HepG2 (cell line): ENCODE measurements at regions not wholly inside any gene's neighbourhood (a gene's known extent, or its start where the extent isn't known, plus 50 kb on each side); places are given as distances from the start of the nearest gene placed in this dataset.

ENCODE experiments used
- CAMTA2 ChIP-seq: sonication (generic); formaldehyde crosslinking; IDR thresholded peaks from 2 replicates; pipeline ENCODE4 v1.4.0; 2020; ENCODE audit warnings: mild to moderate bottlenecking, missing genetic modification reagents, borderline replicate concordance
- ISL2 ChIP-seq: sonication (generic); formaldehyde crosslinking; IDR thresholded peaks from 2 replicates; pipeline ENCODE4 v1.5.0; 2020; ENCODE audit warnings: missing genetic modification reagents
- KLF16 ChIP-seq, 2 experiments: sonication (generic) in 1 of 2; formaldehyde crosslinking in 1 of 2; IDR thresholded peaks; 2 replicates each; pipeline versions ENCODE4 v1.6.1 to v1.8.0; 2016 to 2023; ENCODE audit warnings: missing genetic modification reagents in 2 of 2, missing compliant biosample characterization in 1 of 2
- PRDM15 ChIP-seq: sonication (generic); formaldehyde crosslinking; IDR thresholded peaks from 2 replicates; pipeline ENCODE4 v1.4.0; 2020; ENCODE audit warnings: missing genetic modification reagents
- TRIM22 ChIP-seq: fragments of 450-650 bp; IDR thresholded peaks from 2 replicates; pipeline ENCODE4 v1.6.1; 2017
- ZMYM4 ChIP-seq: sonication (generic); formaldehyde crosslinking; IDR thresholded peaks from 2 replicates; pipeline ENCODE4 v1.8.1; 2023; ENCODE audit warnings: mild to moderate bottlenecking, missing genetic modification reagents
- ZNF264 ChIP-seq: sonication (generic); formaldehyde crosslinking; IDR thresholded peaks from 2 replicates; pipeline ENCODE4 v1.4.0; 2020; ENCODE audit warnings: missing genetic modification reagents
- ZNF639 ChIP-seq: conservative IDR thresholded peaks from 2 replicates; pipeline ENCODE4 v1.6.1; 2018; ENCODE audit warnings: missing genetic modification reagents
- ZNF775 ChIP-seq: sonication (generic); formaldehyde crosslinking; IDR thresholded peaks from 2 replicates; pipeline ENCODE4 v1.4.0; 2020; ENCODE audit warnings: missing genetic modification reagents, mild to moderate bottlenecking, moderate library complexity, borderline replicate concordance

- TF ChIP-seq ZNF264 (CRISPR knock-in tag) (no peak), ZNF775 (CRISPR knock-in tag) (no peak), TRIM22 (no peak), CAMTA2 (CRISPR knock-in tag) (no peak), ZMYM4 (CRISPR knock-in tag) (no peak), ISL2 (CRISPR knock-in tag) (no peak), PRDM15 (CRISPR knock-in tag) (no peak), ZNF639 (CRISPR knock-in tag) (no peak), KLF16 (CRISPR knock-in tag; IDR thresholded peaks at IDR 0.05) (no peak)
These were observed 310.6 kb upstream of the ZMIZ1 start (continued) for GRCh38 chr10:78758176-78758575.
